ENCODE measurements at regions not wholly inside any gene's neighbourhood (a gene's known extent, or its start where the extent isn't known, plus 50 kb on each side); places are given as distances from the start of the nearest gene placed in this dataset.

DNA sequence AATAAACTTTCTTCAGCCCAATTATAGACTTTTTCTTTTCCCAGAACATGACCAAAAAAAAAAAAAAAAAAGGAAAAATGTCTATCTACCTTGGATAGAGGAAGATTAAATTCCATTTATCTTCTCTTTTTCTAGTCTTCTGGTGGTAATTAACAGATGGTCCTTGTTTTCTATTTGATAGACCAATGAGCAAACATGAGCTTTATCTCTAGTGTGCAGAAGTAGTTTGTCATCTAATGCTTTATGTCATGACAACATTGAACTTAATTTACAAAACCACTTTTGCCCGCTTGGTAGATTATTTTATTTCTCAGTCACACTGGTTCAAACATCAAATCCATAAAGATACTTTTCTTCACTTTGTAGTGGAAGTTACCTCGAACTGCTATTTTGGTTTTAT, 69.5 kb upstream of the ELL2 start:
- ATAC-seq (no peak), FAIRE-seq (no peak)
- intact Hi-C loops (cut with DNase I): no loop called here

DNA sequence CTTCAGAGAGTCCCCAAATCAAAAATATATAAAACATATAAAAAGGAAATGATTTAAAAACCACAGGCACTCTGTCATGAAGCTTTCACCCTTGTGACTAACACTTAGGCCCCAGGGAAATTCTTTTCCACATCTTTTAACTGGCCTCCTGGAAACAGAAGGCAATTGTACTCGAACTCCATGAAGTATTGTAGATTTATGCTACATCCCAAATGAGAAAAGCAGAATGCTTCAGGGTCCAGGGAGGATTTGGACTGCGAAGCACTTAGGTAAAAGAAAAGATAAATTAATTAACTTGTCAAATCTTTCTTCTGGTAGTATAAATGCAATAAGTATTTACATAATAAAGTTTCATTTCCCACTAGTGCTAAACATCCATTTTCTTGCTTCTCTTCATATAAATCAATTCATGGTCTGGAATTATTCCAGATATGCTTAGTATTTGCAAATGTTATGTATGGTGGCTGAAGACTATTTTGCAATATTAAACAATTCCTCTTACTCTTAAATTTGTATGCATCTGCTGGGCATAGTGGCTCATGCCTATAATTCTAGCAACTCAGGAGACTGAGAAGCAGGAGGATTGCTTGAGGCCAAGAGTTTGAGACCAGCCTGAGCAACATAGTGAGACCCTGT, 64.9 kb upstream of the ELL2 start:
- intact Hi-C loops (cut with DNase I): no loop called here
- DNase-seq (no peak), ATAC-seq (no peak), FAIRE-seq (no peak)
- no peaks in the 10 kb centered on the region for H3K36me3 ChIP-seq
- no peak overlapping the region for H3K27ac ChIP-seq
- H3K4me1 ChIP-seq: peaks cover 20 to 25% (median 20%) of the 10 kb centered on the region in 3 donors
- no peaks in the 10 kb centered on the region for H3K27me3 ChIP-seq
- no peaks in the 10 kb centered on the region for H3K9me3 ChIP-seq
- 80 to 83% methylated on average over 2 of the region's 2 CpGs for WGBS, 2 donors
- TF ChIP-seq, protein P1, sequence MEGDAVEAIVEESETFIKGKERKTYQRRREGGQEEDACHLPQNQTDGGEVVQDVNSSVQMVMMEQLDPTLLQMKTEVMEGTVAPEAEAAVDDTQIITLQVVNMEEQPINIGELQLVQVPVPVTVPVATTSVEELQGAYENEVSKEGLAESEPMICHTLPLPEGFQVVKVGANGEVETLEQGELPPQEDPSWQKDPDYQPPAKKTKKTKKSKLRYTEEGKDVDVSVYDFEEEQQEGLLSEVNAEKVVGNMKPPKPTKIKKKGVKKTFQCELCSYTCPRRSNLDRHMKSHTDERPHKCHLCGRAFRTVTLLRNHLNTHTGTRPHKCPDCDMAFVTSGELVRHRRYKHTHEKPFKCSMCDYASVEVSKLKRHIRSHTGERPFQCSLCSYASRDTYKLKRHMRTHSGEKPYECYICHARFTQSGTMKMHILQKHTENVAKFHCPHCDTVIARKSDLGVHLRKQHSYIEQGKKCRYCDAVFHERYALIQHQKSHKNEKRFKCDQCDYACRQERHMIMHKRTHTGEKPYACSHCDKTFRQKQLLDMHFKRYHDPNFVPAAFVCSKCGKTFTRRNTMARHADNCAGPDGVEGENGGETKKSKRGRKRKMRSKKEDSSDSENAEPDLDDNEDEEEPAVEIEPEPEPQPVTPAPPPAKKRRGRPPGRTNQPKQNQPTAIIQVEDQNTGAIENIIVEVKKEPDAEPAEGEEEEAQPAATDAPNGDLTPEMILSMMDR (IDR thresholded peaks at IDR 0.05): no peak
- H3K4me3 ChIP-seq: no peak overlapping the region

More for the DNA sequence above, 69.5 kb upstream of the ELL2 start:
- Histone ChIP-seq H3K36me3 (no peaks in the 10 kb centered on the region), H3K27ac (no peak overlapping the region), H3K4me3 (no peak overlapping the region), H3K4me1 (peaks cover 0 to 4% (median 4%) of the 10 kb centered on the region in 3 donors), H3K9me3 (no peaks in the 10 kb centered on the region), H3K27me3 (no peaks in the 10 kb centered on the region)
- no peak for DNase-seq
- TF ChIP-seq, protein P1 (IDR thresholded peaks at IDR 0.05): no peak
- WGBS, 2 donors: 90 to 95% methylated on average over 2 of the region's 2 CpGs

DNA sequence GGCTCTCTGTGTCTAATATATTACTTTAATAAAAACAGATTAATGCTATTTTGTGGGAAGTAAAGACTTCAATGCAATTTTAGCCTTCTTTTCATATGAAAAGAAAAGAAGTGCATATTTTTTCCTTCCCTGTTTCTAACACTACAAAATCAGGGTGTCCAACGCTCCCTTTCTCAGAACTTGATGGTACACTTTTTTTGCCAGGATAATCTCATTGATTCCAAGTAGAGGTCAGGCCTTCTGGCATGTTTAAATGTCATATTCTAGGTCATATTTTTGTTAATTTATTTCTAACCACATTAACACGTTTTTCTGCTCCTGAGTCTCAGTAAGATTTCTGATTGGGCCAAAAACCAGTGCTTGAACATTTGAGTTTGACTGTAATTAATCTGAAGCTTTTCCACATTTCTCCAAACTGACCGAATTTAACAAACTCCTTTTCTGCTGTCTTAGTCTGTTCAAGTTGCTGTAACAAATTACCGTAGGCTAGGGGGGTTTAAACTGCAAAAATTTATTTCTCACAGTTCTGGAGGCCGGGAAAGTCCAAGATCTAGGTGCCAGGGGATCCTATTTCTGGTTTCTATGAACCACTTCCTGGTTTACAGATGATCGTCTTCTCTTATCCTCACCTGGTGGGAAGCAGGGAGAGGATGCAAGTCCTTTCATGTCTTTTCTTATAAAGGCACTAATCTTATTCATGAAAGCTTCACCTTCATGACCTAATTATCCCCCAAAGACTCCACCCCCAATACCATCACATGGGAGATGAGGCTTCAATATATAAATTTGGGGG, 63.2 kb upstream of the ELL2 start:
- Histone ChIP-seq H3K27me3 (no peaks in the 10 kb centered on the region), H3K4me1 (peaks cover 20 to 25% (median 20%) of the 10 kb centered on the region in 3 donors), H3K27ac (peak overlapping the region; percentile 24 to 75 (median 46)), H3K9me3 (no peaks in the 10 kb centered on the region), H3K4me3 (no peak overlapping the region), H3K36me3 (no peaks in the 10 kb centered on the region)
- ATAC-seq: peak; percentile 79 to 87 (median 81)
- no peak for DNase-seq
- FAIRE-seq: no peak
- intact Hi-C loops (cut with DNase I): no loop called here
- TF ChIP-seq, protein P1 (IDR thresholded peaks at IDR 0.05): no peak
- 21 to 30% methylated on average over 6 of the region's 6 CpGs for WGBS, 2 donors

DNA sequence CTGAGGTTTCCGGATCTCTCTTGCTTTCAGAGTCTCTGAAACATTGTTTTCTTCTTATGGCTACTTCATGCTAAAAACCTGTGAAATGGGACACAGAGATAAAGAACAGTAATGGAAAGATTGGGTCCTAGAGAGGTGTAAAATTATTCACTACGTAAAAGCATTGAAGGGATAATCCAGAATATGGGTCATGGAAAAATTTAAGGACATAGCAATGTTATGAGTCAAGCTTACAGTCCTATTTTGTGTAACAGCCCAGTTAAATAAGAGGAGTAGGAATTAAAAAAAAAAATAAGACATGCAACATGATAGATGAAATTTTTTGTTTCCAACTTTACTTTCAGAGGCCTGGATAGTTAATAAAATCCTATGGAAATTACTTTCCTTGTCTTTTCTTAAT, 61.9 kb upstream of the ELL2 start:
- Histone ChIP-seq H3K4me3 (no peak overlapping the region), H3K27ac (peak overlapping the region in 2 of 4 donors; percentile 61 to 75), H3K27me3 (no peaks in the 10 kb centered on the region), H3K9me3 (no peaks in the 10 kb centered on the region), H3K36me3 (no peaks in the 10 kb centered on the region), H3K4me1 (peaks cover 20 to 25% (median 20%) of the 10 kb centered on the region in 3 donors)
- ATAC-seq: peak in 3 of 4 donors; percentile 33 to 69 (median 68)
- no peak for FAIRE-seq
- TF ChIP-seq, protein P1 (IDR thresholded peaks at IDR 0.05): no peak
- WGBS, 2 donors: 67 to 81% methylated on average over 2 of the region's 2 CpGs
- no peak for DNase-seq
- intact Hi-C loops (cut with DNase I): no loop called here

DNA sequence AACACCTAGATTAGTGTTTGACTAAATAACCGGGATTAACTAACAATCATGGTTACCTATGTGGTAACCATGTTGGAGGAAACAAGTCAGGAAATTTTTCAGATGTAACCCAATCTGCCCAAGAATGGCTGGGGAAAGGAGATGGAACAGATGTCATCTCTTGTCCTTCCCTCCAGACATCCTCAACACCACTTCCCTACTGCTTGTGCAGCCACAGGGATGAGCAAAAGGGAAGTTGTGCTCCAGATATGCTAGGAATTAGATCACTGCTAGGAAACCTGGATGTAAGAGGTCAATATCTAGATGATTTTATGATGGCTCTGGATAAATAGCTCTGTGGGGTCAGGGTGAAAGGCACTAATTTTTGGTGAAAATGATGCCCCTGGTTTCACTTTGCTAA, 61.3 kb upstream of the ELL2 start:
- no peaks in the 10 kb centered on the region for H3K36me3 ChIP-seq
- no peak overlapping the region for H3K4me3 ChIP-seq
- H3K27ac ChIP-seq: peak overlapping the region in 2 of 4 donors; percentile 61 to 75
- H3K4me1 ChIP-seq: peaks cover 20 to 29% (median 20%) of the 10 kb centered on the region in 3 donors
- no peak for DNase-seq
- no peak for ATAC-seq
- WGBS, 2 donors: 38 to 74% methylated on average over 1 of the region's 1 CpG
- TF ChIP-seq, protein P1 (IDR thresholded peaks at IDR 0.05): no peak
- FAIRE-seq: no peak
- no peaks in the 10 kb centered on the region for H3K27me3 ChIP-seq
- intact Hi-C loops (cut with DNase I): no loop called here
- H3K9me3 ChIP-seq: no peaks in the 10 kb centered on the region

All from pancreas (tissue), 10 donors.